PC-9 (cell line): ENCODE measurements at regions not wholly inside any gene's neighbourhood (a gene's known extent, or its start where the extent isn't known, plus 50 kb on each side); places are given as distances from the start of the nearest gene placed in this dataset.
"Not testable (repeated sequence)": the region's sequence is repeated elsewhere in the genome, so short reads cannot be mapped to it uniquely, and the experiment has no call there.

Experiments used
- EZH2 ChIP-seq: fragments of 200-600 bp; sonication (generic); IDR thresholded peaks from 2 replicates; pipeline ENCODE4 v1.8.0; 2017; ENCODE audit warnings: antibody characterized with exemption, low read depth
- TF ChIP-seq, protein P1 (sequence below): fragments of 200-600 bp; sonication (generic); conservative IDR thresholded peaks from 2 replicates; pipeline ENCODE4 v1.6.1; 2017; ENCODE audit warnings: mixed run types, antibody characterized with exemption, mild to moderate bottlenecking, moderate library complexity

DNA sequence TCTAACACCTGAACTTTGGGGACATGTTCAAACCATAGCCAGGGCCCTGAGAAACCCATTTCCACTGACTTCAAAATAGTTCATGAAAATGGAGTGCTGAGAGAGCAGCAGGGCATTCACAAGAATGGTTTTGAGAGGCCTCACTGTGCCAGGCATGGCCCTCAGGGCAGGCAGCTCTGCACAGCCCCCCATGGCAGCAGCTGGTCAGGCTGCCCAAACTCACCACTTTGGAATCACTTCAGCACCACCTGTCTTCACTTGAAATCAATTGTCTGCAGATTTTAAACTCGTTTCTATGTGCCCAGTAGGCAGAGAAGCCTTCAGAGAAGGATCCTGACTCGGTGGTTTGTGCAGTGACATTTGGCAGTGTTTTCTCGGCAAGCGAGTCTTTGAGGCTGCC, 73.8 kb upstream of the SAMD11 start:
- TF ChIP-seq EZH2 = not testable (repeated sequence)
- TF ChIP-seq, protein P1, sequence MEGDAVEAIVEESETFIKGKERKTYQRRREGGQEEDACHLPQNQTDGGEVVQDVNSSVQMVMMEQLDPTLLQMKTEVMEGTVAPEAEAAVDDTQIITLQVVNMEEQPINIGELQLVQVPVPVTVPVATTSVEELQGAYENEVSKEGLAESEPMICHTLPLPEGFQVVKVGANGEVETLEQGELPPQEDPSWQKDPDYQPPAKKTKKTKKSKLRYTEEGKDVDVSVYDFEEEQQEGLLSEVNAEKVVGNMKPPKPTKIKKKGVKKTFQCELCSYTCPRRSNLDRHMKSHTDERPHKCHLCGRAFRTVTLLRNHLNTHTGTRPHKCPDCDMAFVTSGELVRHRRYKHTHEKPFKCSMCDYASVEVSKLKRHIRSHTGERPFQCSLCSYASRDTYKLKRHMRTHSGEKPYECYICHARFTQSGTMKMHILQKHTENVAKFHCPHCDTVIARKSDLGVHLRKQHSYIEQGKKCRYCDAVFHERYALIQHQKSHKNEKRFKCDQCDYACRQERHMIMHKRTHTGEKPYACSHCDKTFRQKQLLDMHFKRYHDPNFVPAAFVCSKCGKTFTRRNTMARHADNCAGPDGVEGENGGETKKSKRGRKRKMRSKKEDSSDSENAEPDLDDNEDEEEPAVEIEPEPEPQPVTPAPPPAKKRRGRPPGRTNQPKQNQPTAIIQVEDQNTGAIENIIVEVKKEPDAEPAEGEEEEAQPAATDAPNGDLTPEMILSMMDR = not testable (repeated sequence)
